Testis (tissue), 2 donors: ENCODE measurements at regions not wholly inside any gene's neighbourhood (a gene's known extent, or its start where the extent isn't known, plus 50 kb on each side); places are given as distances from the start of the nearest gene placed in this dataset.

ENCODE experiments used
- CTCF ChIP-seq, 3 experiments: fragments of 450-650 bp in 2 of 3; fragments of 200-600 bp in 1 of 3; sonication (generic) in 1 of 3; IDR thresholded peaks; one replicate each; pipeline ENCODE4 v1.5.1; 2016 to 2019; ENCODE audit warnings: antibody characterized with exemption in 3 of 3, mild to moderate bottlenecking in 2 of 3, moderate library complexity in 1 of 3
- POLR2A ChIP-seq: fragments of 450-650 bp; IDR thresholded peaks from one replicate; pipeline ENCODE4 v1.6.1; 2017; ENCODE audit warnings: antibody characterized with exemption, mild to moderate bottlenecking, moderate library complexity

GRCh38 chr6:163739408-163739725 is 324.8 kb downstream of the QKI start:
- TF ChIP-seq CTCF (IDR thresholded peaks at IDR 0.05) (no peak), POLR2A (no peak)
